ENCODE measurements at regions not wholly inside any gene's neighbourhood (a gene's known extent, or its start where the extent isn't known, plus 50 kb on each side); places are given as distances from the start of the nearest gene placed in this dataset.
A peak's percentile ranks its signal among the peaks of the same experiment; 100 is the strongest.

GRCh38 chr2:133667968-133668367 lies 99.7 kb upstream of the NCKAP5 start:
- DNase-seq, result no peak

GRCh38 chr2:133668547-133668946 lies 100.3 kb upstream of the NCKAP5 start:
- DNase-seq, result no peak

- DNase-seq, result no peak
Observed at GRCh38 chr2:133673305-133673905, 105.1 kb upstream of the NCKAP5 start.

- DNase-seq, result no peak
Observed at GRCh38 chr2:133674066-133674432, 105.8 kb upstream of the NCKAP5 start.

GRCh38 chr2:133674433-133675331 lies 106.4 kb upstream of the NCKAP5 start:
- peak; percentile 37 for DNase-seq

GRCh38 chr2:133676392-133677130 lies 108.3 kb upstream of the NCKAP5 start:
- DNase-seq, result no peak

- DNase-seq, result no peak
Observed at GRCh38 chr2:133680343-133681049, 112.2 kb upstream of the NCKAP5 start.

GRCh38 chr2:133682347-133682746 lies 114.1 kb upstream of the NCKAP5 start:
- no peak for DNase-seq

GRCh38 chr2:133682906-133683305 lies 114.6 kb upstream of the NCKAP5 start:
- DNase-seq, result no peak

- DNase-seq, result no peak
Observed at GRCh38 chr2:133685636-133686215, 117.5 kb upstream of the NCKAP5 start.

- no peak for DNase-seq
Observed at GRCh38 chr2:133690780-133691179, 122.5 kb upstream of the NCKAP5 start.

GRCh38 chr2:133691336-133691735 lies 123.1 kb upstream of the NCKAP5 start:
- DNase-seq, result no peak

- DNase-seq, result no peak
Observed at GRCh38 chr2:133705287-133705686, 137.0 kb upstream of the NCKAP5 start.

GRCh38 chr2:133710613-133711012 lies 142.3 kb upstream of the NCKAP5 start:
- no peak for DNase-seq

GRCh38 chr2:133711201-133711600 lies 142.9 kb upstream of the NCKAP5 start:
- no peak for DNase-seq

- DNase-seq, result no peak
Observed at GRCh38 chr2:133711806-133712205, 143.5 kb upstream of the NCKAP5 start.

- no peak for DNase-seq
Observed at GRCh38 chr2:133712369-133712768, 144.1 kb upstream of the NCKAP5 start.

- no peak for DNase-seq
Observed at GRCh38 chr2:133713049-133713580, 144.9 kb upstream of the NCKAP5 start.

GRCh38 chr2:133716166-133716565 lies 147.9 kb upstream of the NCKAP5 start:
- no peak for DNase-seq

- no peak for DNase-seq
Observed at GRCh38 chr2:133717497-133717896, 149.2 kb upstream of the NCKAP5 start.

GRCh38 chr2:133718688-133719201 lies 150.5 kb upstream of the NCKAP5 start:
- DNase-seq, result no peak

- DNase-seq, result no peak
Observed at GRCh38 chr2:133720429-133720828, 152.2 kb upstream of the NCKAP5 start.
